ENCODE measurements at regions not wholly inside any gene's neighbourhood (a gene's known extent, or its start where the extent isn't known, plus 50 kb on each side); places are given as distances from the start of the nearest gene placed in this dataset.
"Not testable (repeated sequence)": the region's sequence is repeated elsewhere in the genome, so short reads cannot be mapped to it uniquely, and the experiment has no call there.

DNA sequence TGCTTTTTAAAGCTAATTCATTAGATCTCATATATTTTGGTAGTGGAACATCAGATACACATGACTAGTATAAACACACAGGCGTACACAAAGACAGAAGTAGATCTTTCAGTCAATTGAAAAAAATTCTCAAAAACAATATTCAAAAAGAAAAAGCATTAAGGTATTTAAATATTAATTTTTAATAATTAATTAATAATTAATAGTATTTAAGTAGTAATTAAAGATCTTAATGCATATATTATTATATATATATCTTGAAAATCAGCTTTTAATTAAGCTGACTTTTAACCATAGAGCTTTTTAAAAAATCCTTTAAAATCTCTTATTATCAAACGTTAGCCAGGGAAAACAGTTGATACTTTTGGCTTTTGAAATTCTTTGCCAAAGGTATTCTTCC lies 489.4 kb upstream of the PCDH20 start:
- DNase-seq (ENCODE audit: low read depth in 2 of 2) = no peak

- DNase-seq (ENCODE audit: low read depth in 2 of 2) = no peak
Measured at GRCh38 chr13:61901946-61902541, 486.4 kb upstream of the PCDH20 start.

- DNase-seq (ENCODE audit: low read depth in 2 of 2) = no peak
Measured at GRCh38 chr13:61900033-61900432, 484.4 kb upstream of the PCDH20 start.

GRCh38 chr13:61898207-61898606 lies 482.6 kb upstream of the PCDH20 start:
- DNase-seq (ENCODE audit: low read depth in 2 of 2) = no peak

DNA sequence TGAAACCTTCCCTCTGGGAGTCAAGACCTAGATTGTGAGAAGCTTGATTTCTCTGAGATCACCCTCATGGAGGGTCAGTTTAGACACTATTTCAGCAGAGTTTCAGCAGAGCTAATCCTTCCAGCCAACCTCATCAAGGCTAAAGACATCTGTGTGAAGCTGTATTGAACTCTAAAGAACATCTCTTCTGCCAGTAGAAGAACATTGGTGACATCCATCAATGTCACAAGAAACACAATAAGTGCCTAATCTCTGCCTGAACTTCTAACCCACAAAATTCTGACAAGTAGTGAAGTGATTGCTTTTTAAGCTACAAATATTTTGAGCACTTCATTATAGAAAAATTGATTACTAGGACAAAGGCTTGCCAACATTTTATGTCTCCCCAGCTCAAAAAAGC lies 475.8 kb upstream of the PCDH20 start:
- no peak for DNase-seq (ENCODE audit: low read depth in 2 of 2)

GRCh38 chr13:61884830-61885229 lies 469.2 kb upstream of the PCDH20 start:
- DNase-seq (ENCODE audit: low read depth in 2 of 2) = no peak

GRCh38 chr13:61880578-61881283 lies 465.1 kb upstream of the PCDH20 start:
- no peak for DNase-seq (ENCODE audit: low read depth in 2 of 2)

- DNase-seq (ENCODE audit: low read depth in 2 of 2) = not testable (repeated sequence)
Measured at GRCh38 chr13:61878565-61878964, 462.9 kb upstream of the PCDH20 start.

DNA sequence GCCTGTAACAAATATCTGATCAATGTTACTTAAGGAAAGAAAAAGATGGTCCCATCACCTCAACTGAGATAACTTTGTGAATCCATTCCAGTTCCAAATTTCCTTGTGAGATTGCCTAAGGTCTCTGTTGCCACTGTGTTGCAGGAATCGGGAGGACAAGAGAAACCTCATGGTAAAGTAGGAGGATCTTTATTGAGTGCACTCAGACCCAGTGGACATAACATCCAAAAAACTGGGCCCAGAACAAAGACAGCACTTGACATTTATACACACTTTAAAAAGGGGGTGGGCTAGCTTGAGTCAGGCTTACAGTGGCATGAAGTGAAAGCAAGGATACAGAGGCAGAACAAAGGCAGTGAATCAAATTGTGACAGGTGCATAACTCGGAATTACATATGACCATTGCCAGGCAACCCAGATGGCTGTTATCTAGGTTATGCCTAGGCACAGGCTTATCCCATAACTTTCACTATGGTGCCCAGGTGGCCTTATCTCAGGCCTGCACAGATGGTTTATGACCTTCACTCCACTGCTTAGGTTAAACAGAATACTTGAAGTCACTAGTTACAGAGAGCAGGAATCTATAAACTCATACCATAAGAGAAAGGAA lies 459.4 kb upstream of the PCDH20 start:
- DNase-seq (ENCODE audit: low read depth in 2 of 2) = no peak

- DNase-seq (ENCODE audit: low read depth in 2 of 2) = no peak
Measured at GRCh38 chr13:61873717-61874116, 458.1 kb upstream of the PCDH20 start.

DNA sequence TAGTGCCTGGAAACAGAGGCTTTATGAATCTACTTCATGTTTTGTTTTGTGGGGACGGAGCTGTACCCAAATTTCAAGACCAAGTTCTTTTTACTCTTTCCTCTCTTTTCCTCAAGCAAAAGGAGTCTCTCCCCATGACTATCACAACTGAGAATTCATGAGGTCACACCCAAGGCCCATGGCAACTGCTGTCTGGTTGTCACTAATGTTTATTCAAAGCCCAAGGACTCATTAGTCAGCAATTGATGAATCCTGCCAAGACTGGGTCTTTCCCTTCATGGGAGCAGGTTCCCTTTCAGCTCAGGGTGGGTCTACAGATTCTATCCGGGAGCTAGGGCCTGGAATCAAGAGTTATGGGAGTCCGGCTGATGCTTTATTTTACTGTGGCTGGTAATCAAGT lies 441.5 kb upstream of the PCDH20 start:
- DNase-seq (ENCODE audit: low read depth in 2 of 2) = no peak

DNA sequence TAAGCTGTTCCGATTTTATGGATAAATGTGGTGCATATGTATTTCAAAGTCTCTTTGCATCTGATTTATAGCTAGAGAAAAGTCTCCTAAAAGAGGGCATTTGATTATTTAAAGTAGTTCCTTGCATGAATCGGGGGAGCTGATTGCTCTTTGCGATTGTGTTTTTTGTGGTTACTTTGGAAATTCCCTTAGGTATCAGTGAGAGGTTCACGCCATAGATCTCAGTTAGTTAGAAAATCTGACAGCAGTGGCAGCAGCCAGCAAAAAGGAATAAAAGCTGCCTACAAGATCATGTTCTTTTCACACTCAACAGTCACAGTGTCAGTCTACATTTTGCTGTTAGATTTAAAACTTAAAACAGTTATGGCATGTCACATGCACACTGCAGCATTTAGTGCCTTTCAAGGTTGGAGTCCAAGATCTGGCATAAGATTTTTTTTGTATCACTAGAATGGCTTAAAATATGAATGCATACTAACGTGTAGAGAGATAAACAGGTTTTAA lies 436.5 kb upstream of the PCDH20 start:
- no peak for DNase-seq (ENCODE audit: low read depth in 2 of 2)

DNA sequence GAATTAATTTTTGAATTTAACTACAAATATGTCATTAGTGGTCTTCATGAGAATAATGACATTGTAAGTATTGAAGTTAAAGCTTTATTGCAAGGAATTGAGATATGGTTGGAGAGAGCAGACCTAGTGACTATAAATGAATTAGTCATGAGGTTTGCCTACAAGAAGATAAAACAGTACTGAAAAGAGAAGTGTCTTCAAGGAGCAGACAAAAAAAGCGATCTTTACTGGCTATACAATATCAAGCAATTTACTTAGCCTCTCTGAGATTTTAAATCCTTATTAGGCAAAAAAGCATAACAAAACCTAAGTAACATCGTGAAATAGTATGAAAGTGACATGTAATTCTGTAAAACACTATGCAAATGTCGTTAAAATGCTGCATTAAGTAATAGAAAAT lies 435.1 kb upstream of the PCDH20 start:
- DNase-seq (ENCODE audit: low read depth in 2 of 2) = no peak

DNA sequence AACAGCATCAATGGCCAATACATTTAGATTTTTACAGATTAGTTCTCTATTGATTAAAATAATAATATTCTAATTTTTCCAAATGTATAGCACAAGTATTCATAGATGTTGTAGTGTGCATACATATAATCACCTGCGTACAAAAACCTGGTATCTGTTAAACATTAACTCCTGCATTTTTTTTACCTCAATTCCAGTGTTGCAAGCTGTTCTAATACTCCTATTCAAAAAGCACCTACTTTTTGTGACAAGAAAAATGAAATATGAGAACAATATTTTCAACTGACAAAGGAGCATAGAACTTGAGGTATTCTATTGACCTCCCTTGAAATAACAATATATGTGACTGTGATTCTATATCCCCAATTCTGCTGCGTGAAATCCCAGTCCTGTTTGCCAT lies 422.9 kb upstream of the PCDH20 start:
- DNase-seq (ENCODE audit: low read depth in 2 of 2) = no peak

DNA sequence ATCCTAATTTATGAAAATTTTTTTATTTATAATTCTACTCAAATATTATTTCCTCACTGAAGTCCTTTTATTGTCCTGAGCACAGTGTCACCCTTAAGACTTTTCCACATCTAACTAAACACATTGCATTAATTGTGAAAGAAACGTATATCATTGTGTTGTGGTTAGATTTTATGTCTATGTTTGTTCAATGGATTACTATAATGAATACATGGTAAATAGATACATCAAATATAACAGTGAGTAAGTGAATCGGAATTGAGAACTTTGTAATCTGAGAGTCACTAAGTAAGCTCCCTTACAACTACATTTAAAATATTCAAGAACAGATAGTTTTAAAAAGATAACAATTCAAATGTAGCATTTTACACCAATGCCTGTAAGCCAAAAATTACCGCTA lies 417.6 kb upstream of the PCDH20 start:
- DNase-seq (ENCODE audit: low read depth in 2 of 2) = no peak

- DNase-seq (ENCODE audit: low read depth in 2 of 2) = no peak
Measured at GRCh38 chr13:61831026-61831425, 415.4 kb upstream of the PCDH20 start.

DNA sequence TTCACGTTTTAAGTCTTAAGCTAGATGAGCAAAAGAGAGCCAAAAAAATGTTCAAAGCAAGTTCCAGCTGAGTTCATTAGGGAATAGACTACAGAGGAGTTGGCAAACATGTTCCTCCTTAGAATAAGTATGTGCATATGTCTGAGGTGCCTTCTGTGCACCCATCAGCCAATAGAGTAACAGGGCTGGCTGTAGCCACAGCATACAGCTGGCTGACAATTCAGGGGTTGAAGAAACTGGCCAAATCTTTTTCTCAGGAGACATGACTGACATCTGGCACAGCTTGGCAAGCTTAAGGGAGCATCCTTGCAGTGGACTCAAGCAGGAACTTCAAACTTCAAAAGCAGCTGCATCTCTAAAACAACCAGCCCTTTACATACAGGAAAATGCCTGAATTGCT lies 414.8 kb upstream of the PCDH20 start:
- no peak for DNase-seq (ENCODE audit: low read depth in 2 of 2)

DNA sequence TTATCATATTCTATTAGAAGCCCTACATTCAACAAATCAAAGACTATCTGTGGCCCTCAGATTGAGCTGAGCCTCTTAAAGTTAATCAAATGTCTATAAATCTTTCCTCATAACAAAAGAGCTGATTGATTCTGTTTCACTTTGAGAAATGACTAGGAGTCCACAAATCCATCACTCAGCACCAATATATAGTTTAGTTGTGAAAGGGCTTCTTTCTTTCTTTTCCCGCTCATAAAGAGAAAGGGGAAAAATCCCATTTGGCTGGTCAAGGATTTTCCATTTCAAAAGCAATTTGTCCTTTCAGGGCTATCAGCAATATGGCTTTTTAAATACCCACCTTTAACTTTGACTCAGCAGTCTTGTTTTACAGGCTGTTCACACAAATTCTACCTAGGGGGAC lies 408.5 kb upstream of the PCDH20 start:
- no peak for DNase-seq (ENCODE audit: low read depth in 2 of 2)

- DNase-seq (ENCODE audit: low read depth in 2 of 2) = no peak
Measured at GRCh38 chr13:61812286-61812685, 396.6 kb upstream of the PCDH20 start.

DNA sequence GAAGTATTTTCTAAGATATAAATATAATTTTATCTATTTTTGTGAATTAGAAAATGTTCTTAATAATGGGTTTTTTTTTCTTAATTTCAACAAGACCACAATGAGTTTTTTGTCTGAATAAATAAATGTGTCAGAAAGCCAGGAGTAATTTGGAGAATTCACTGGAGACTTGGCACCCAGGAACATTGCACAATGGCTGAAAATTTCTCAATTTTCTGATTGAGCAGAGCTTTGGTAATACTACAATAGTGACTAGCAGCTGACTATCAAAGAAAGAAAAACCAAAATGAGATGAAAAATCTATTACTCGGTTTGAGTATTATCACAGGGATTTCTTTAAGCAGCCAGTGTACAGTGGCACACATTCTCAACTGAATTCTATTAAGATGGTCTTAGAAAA lies 394.4 kb upstream of the PCDH20 start:
- DNase-seq (ENCODE audit: low read depth in 2 of 2) = no peak

GRCh38 chr13:61797397-61797796 lies 381.7 kb upstream of the PCDH20 start:
- no peak for DNase-seq (ENCODE audit: low read depth in 2 of 2)

GRCh38 chr13:61795580-61795979 lies 379.9 kb upstream of the PCDH20 start:
- no peak for DNase-seq (ENCODE audit: low read depth in 2 of 2)

GRCh38 chr13:61779456-61779855 lies 363.8 kb upstream of the PCDH20 start:
- no peak for DNase-seq (ENCODE audit: low read depth in 2 of 2)
